H1 (cell line): ENCODE measurements at regions not wholly inside any gene's neighbourhood (a gene's known extent, or its start where the extent isn't known, plus 50 kb on each side); places are given as distances from the start of the nearest gene placed in this dataset.

Experiments
- CTCF ChIA-PET: fragments of 300-600 bp; sonication (Branson Sonifier 250); formaldehyde crosslinking; loops from one replicate; lab custom pipeline; 2021; ENCODE audit not compliant: partially characterized antibody; lab: Charles Lee
- POLR2A ChIA-PET: fragments of 300-600 bp; sonication (Branson Sonifier 250); formaldehyde crosslinking; loops from one replicate; lab custom pipeline; 2021; ENCODE audit warnings: inconsistent platforms; ENCODE audit not compliant: partially characterized antibody; lab: Charles Lee
- DNase-seq, 2 experiments: peaks; one replicate each; pipeline versions ENCODE4 v3.0.0 to v3.0.0-alpha.2; 2010 to 2022; ENCODE audit warnings: low spot score in 2 of 2, low read depth in 1 of 2, mixed read lengths in 1 of 2
- FAIRE-seq: peaks from 2 replicates; lab custom pipeline; 2011; peaks lifted over from hg19 to GRCh38; lab: Jason Lieb, UNC
- H2AFZ ChIP-seq: 2 replicates; pipeline ENCODE4 v1.8.1; 2012; ENCODE audit warnings: low read length, inconsistent platforms
- H2AK5ac ChIP-seq: 2 replicates; pipeline ENCODE4 v1.6.1; 2013; ENCODE audit warnings: low read depth, low read length
- H2BK120ac ChIP-seq: replicated peaks from 2 replicates; pipeline ENCODE3; 2013; ENCODE audit warnings: low read depth, low read length, inconsistent platforms
- H2BK12ac ChIP-seq: 2 replicates; pipeline ENCODE4 v1.6.1; 2013; ENCODE audit warnings: low read depth, low read length
- H2BK15ac ChIP-seq: 2 replicates; pipeline ENCODE4 v1.6.1; 2013; ENCODE audit warnings: low read length
- H2BK20ac ChIP-seq: 2 replicates; pipeline ENCODE4 v1.6.1; 2013; ENCODE audit warnings: low read length
- H2BK5ac ChIP-seq: 2 replicates; pipeline ENCODE4 v1.6.1; 2013; ENCODE audit warnings: low read depth, low read length
- H3K14ac ChIP-seq: 2 replicates; pipeline ENCODE4 v1.6.1; 2013; ENCODE audit warnings: inconsistent platforms; ENCODE audit not compliant: insufficient read length
- H3K18ac ChIP-seq: 2 replicates; pipeline ENCODE4 v1.6.1; 2013; ENCODE audit warnings: low read length; ENCODE audit errors: extremely low read depth
- H3K23ac ChIP-seq: 2 replicates; pipeline ENCODE4 v1.6.1; 2013; ENCODE audit warnings: inconsistent platforms; ENCODE audit not compliant: insufficient read length
- H3K23me2 ChIP-seq: 2 replicates; pipeline ENCODE4 v1.6.1; 2013; ENCODE audit warnings: low read depth, low read length
- H3K27ac ChIP-seq: 2 replicates; pipeline ENCODE4 v1.6.1; 2011; ENCODE audit warnings: low read depth, low read length, inconsistent platforms
- H3K27me3 ChIP-seq, 4 experiments: replicated peaks in 1 of 4; 1 replicate in 1 of 4; 2 replicates in 3 of 4; pipeline versions ENCODE4 v1.6.1 to v1.8.1; 2011 to 2013; ENCODE audit warnings: low read length in 3 of 4, mild to moderate bottlenecking in 3 of 4, inconsistent platforms in 2 of 4, mixed read lengths in 2 of 4, moderate library complexity in 1 of 4; ENCODE audit not compliant: control insufficient read depth in 3 of 4, insufficient read depth in 3 of 4; ENCODE audit errors: extremely low read depth in 1 of 4
- H3K36me3 ChIP-seq, 4 experiments: 2 replicates each; pipeline versions ENCODE4 v1.6.1 to v1.8.1; 2011 to 2013; ENCODE audit warnings: mild to moderate bottlenecking in 4 of 4, low read length in 3 of 4, moderate library complexity in 2 of 4, control low read depth in 1 of 4, inconsistent platforms in 1 of 4; ENCODE audit not compliant: insufficient read depth in 4 of 4, control insufficient read depth in 2 of 4
- H3K4ac ChIP-seq: replicated peaks from 2 replicates; pipeline ENCODE3; 2013; ENCODE audit warnings: low read length, low read depth, mixed read lengths, inconsistent platforms; ENCODE audit not compliant: insufficient read length
- H3K4me1 ChIP-seq, 4 experiments: replicated peaks in 1 of 4; 1 replicate in 1 of 4; 2 replicates in 3 of 4; pipeline versions ENCODE4 v1.6.1 to v1.8.1; 2011 to 2013; ENCODE audit warnings: low read length in 3 of 4, inconsistent platforms in 2 of 4, mixed read lengths in 1 of 4; ENCODE audit not compliant: insufficient read depth in 4 of 4, control insufficient read depth in 3 of 4
- H3K4me2 ChIP-seq, 2 experiments: 2 replicates each; pipeline versions ENCODE4 v1.6.1 to v1.8.1; 2011 to 2013; ENCODE audit warnings: low read depth in 2 of 2, low read length in 2 of 2, control low read depth in 1 of 2, inconsistent platforms in 1 of 2, mild to moderate bottlenecking in 1 of 2; ENCODE audit not compliant: insufficient read depth in 1 of 2
- H3K4me3 ChIP-seq, 4 experiments: fragments of 200-600, 300-600 bp in 1 of 4; sonication (generic), shearing (Covaris generic), sonication (Bioruptor Twin) in 1 of 4; 2 replicates each; pipeline versions ENCODE4 v1.5.1 to v1.8.1; 2011 to 2016; ENCODE audit warnings: low read length in 4 of 4, low read depth in 3 of 4, control low read depth in 2 of 4, inconsistent platforms in 2 of 4, mild to moderate bottlenecking in 2 of 4, mixed read lengths in 1 of 4, moderate library complexity in 1 of 4; ENCODE audit not compliant: insufficient read depth in 2 of 4; ENCODE audit errors: extremely low read depth in 1 of 4
- H3K56ac ChIP-seq: replicated peaks from 2 replicates; pipeline ENCODE3; 2013; ENCODE audit warnings: low read depth, mild to moderate bottlenecking, mixed read lengths, low read length, inconsistent platforms; ENCODE audit not compliant: insufficient read length
- H3K79me1 ChIP-seq: 2 replicates; pipeline ENCODE4 v1.6.1; 2013; ENCODE audit warnings: low read depth, low read length, control low read depth
- H3K79me2 ChIP-seq, 2 experiments: 2 replicates each; pipeline versions ENCODE4 v1.6.1 to v1.8.1; 2012 to 2013; ENCODE audit warnings: low read length in 2 of 2, mild to moderate bottlenecking in 2 of 2, inconsistent platforms in 1 of 2; ENCODE audit not compliant: insufficient read depth in 2 of 2, control insufficient read depth in 1 of 2
- H3K9ac ChIP-seq, 4 experiments: replicated peaks in 1 of 4; 1 replicate in 1 of 4; 2 replicates in 3 of 4; pipeline versions ENCODE4 v1.6.1 to v1.8.1; 2011 to 2013; ENCODE audit warnings: low read depth in 3 of 4, low read length in 3 of 4, control low read depth in 2 of 4, mild to moderate bottlenecking in 2 of 4, moderate library complexity in 2 of 4, inconsistent platforms in 1 of 4; ENCODE audit errors: extremely low read depth in 1 of 4
- H3K9me3 ChIP-seq, 2 experiments: 2 replicates each; pipeline versions ENCODE4 v1.6.1 to v1.8.1; 2012 to 2013; ENCODE audit warnings: mild to moderate bottlenecking in 2 of 2, moderate library complexity in 2 of 2, control low read depth in 1 of 2, inconsistent platforms in 1 of 2, low read depth in 1 of 2, low read length in 1 of 2, mixed read lengths in 1 of 2; ENCODE audit not compliant: insufficient read depth in 2 of 2
- H4K20me1 ChIP-seq, 2 experiments: replicated peaks in 1 of 2; 2 replicates each; pipeline versions ENCODE3 to v1.8.1; 2011 to 2013; ENCODE audit warnings: inconsistent platforms in 2 of 2, low read length in 2 of 2, mild to moderate bottlenecking in 1 of 2; ENCODE audit not compliant: insufficient read depth in 2 of 2, control insufficient read depth in 1 of 2
- H4K5ac ChIP-seq: 2 replicates; pipeline ENCODE4 v1.6.1; 2013; ENCODE audit warnings: low read length, low read depth, mixed read lengths, inconsistent platforms; ENCODE audit not compliant: insufficient read length
- H4K8ac ChIP-seq: 2 replicates; pipeline ENCODE4 v1.8.0; 2013; ENCODE audit warnings: mild to moderate bottlenecking, moderate library complexity, low read length, inconsistent platforms; ENCODE audit not compliant: insufficient read depth; ENCODE audit errors: extremely low read depth
- H4K91ac ChIP-seq: replicated peaks from 2 replicates; pipeline ENCODE3; 2013; ENCODE audit warnings: low read length, mixed read lengths, inconsistent platforms; ENCODE audit not compliant: insufficient read length
- CREB1 ChIP-seq: IDR thresholded peaks from 2 replicates; pipeline ENCODE4 v1.6.1; 2012; ENCODE audit warnings: inconsistent platforms
- FOSL1 ChIP-seq: IDR thresholded peaks from 2 replicates; pipeline ENCODE4 v1.6.1; 2011; ENCODE audit warnings: mild to moderate bottlenecking, low read depth, low read length, moderate library complexity; ENCODE audit not compliant: insufficient read depth
- HDAC2 ChIP-seq, 2 experiments: fragments of 300-600 bp in 1 of 2; sonication (generic) in 1 of 2; IDR thresholded peaks; 2 replicates each; pipeline ENCODE4 v1.6.1; 2011 to 2012; ENCODE audit warnings: low read depth in 2 of 2, low read length in 2 of 2, mild to moderate bottlenecking in 2 of 2, moderate library complexity in 2 of 2, borderline replicate concordance in 1 of 2, inconsistent platforms in 1 of 2
- JUN ChIP-seq: IDR thresholded peaks from 2 replicates; pipeline ENCODE4 v1.6.1; 2011; ENCODE audit warnings: low read depth, mild to moderate bottlenecking, improper control_type of control experiment, low read length
- JUND ChIP-seq: IDR thresholded peaks from 2 replicates; pipeline ENCODE4 v1.6.1; 2011; ENCODE audit warnings: mild to moderate bottlenecking, improper control_type of control experiment, low read length
- RBBP5 ChIP-seq: IDR thresholded peaks from 2 replicates; pipeline ENCODE4 v1.7.1; 2012; ENCODE audit warnings: low read depth, mild to moderate bottlenecking, inconsistent platforms, low read length, moderate library complexity, borderline replicate concordance
- SP4 ChIP-seq: IDR thresholded peaks from 2 replicates; pipeline ENCODE4 v1.6.1; 2012; ENCODE audit warnings: low read length, inconsistent platforms
- TBP ChIP-seq: IDR thresholded peaks from 2 replicates; pipeline ENCODE4 v1.6.1; 2011; ENCODE audit warnings: low read depth, low read length, improper control_type of control experiment
- YY1 ChIP-seq: IDR thresholded peaks from 2 replicates; pipeline ENCODE4 v1.6.1; 2011; ENCODE audit warnings: low read depth, mild to moderate bottlenecking, low read length
- WGBS, 2 experiments: shearing (Covaris generic) in 1 of 2; methylation state at CpG; one replicate each; pipeline versions ENCODE4 v1.1.6 to v1.1.7; 2013 to 2015; ENCODE audit warnings: low lambda C conversion rate in 2 of 2, mixed read lengths in 2 of 2, inconsistent platforms in 1 of 2, low coverage in 1 of 2, missing lambda C conversion rate in 1 of 2; ENCODE audit not compliant: insufficient replicate concordance in 2 of 2, insufficient coverage in 1 of 2, insufficient read length in 1 of 2; ENCODE audit errors: extremely low coverage in 1 of 2, missing lambda C conversion rate in 1 of 2; 5-methylcytosine and 5-hydroxymethylcytosine counted together

- no peaks in the 10 kb centered on the region for H3K27me3 ChIP-seq
- ChIA-PET POLR2A (no interaction called here), CTCF (no interaction called here)
- no peak overlapping the region for H2BK5ac ChIP-seq
- no peak for TF ChIP-seq CREB1
- no peak for TF ChIP-seq SP4
- no peak for TF ChIP-seq FOSL1
- TF ChIP-seq RBBP5, result no peak
- no peak for TF ChIP-seq YY1
- TF ChIP-seq JUN, result no peak
- TF ChIP-seq HDAC2 (IDR thresholded peaks at IDR 0.05; ENCODE audit: borderline replicate concordance in 1 of 2, low read depth in 2 of 2, low read length in 2 of 2), result no peak
- no peak for TF ChIP-seq JUND
- TF ChIP-seq TBP, result no peak
- H3K4me2 ChIP-seq, result no peak overlapping the region
- H4K91ac ChIP-seq, result no peak overlapping the region
- H3K9me3 ChIP-seq, result no peaks in the 10 kb centered on the region
- no peaks in the 10 kb centered on the region for H3K36me3 ChIP-seq
- H3K79me2 ChIP-seq, result no peaks in the 10 kb centered on the region
- H2AFZ ChIP-seq, result no peak overlapping the region
- FAIRE-seq (no peak), DNase-seq (no peak)
- no peak overlapping the region for H3K18ac ChIP-seq
- H3K4ac ChIP-seq, result no peak overlapping the region
- H3K56ac ChIP-seq, result no peak overlapping the region
- no peaks in the 10 kb centered on the region for H3K4me1 ChIP-seq
- H4K5ac ChIP-seq, result no peak overlapping the region
- H4K20me1 ChIP-seq, result no peaks in the 10 kb centered on the region
- H3K4me3 ChIP-seq, result no peak overlapping the region
- H2BK20ac ChIP-seq, result no peak overlapping the region
- H2BK15ac ChIP-seq, result no peak overlapping the region
- H3K27ac ChIP-seq, result no peak overlapping the region
- no peak overlapping the region for H3K14ac ChIP-seq
- no peak overlapping the region for H4K8ac ChIP-seq
- WGBS, 2 experiments, result 92% methylated on average over 2 of the region's 2 CpGs; no CpG with 5 or more reads in 1 of the 2 experiments
- no peaks in the 10 kb centered on the region for H3K79me1 ChIP-seq
- H2AK5ac ChIP-seq, result no peak overlapping the region
- no peak overlapping the region for H2BK120ac ChIP-seq
- no peak overlapping the region for H2BK12ac ChIP-seq
- H3K23ac ChIP-seq, result no peak overlapping the region
- no peaks in the 10 kb centered on the region for H3K23me2 ChIP-seq
- no peak overlapping the region for H3K9ac ChIP-seq
Observed at GRCh38 chr4:83738895-83739294, 203.0 kb downstream of the GPAT3 start.
